IMR-90 (cell line): ENCODE measurements at regions not wholly inside any gene's neighbourhood (a gene's known extent, or its start where the extent isn't known, plus 50 kb on each side); places are given as distances from the start of the nearest gene placed in this dataset.

Source experiments
- ATAC-seq: fragments of 200-7000 bp; cut with Tn5 transposase; 2 replicates; pipeline ENCODE4 v1.9.1; 2020; ENCODE audit warnings: low read depth, mild to moderate bottlenecking, moderate library complexity
- BruUV-seq: library from RNA; stranded (reverse); fragments of 400-500 nt; replicated peaks from 2 replicates; lab custom pipeline; 2021; lab: Mats Ljungman, UMichigan
- CTCF ChIA-PET: fragments of 300-600 bp; formaldehyde crosslinking; extraction: SDS; loops from one replicate; lab custom pipeline; 2021; ENCODE audit warnings: antibody characterized with exemption; lab: Yijun Ruan, JAX
- POLR2A ChIA-PET: fragments of 300-600 bp; sonication (Branson Sonifier 250); formaldehyde crosslinking; loops from one replicate; lab custom pipeline; 2022; ENCODE audit warnings: antibody characterized with exemption; ENCODE audit not compliant: unreplicated experiment; lab: Charles Lee
- DNase-seq: peaks from one replicate; pipeline ENCODE4 v3.0.0; 2013
- H2AFZ ChIP-seq: replicated peaks from 2 replicates; pipeline ENCODE3; 2013; ENCODE audit warnings: low read length, mild to moderate bottlenecking; ENCODE audit not compliant: poor library complexity
- H2AK5ac ChIP-seq: 2 replicates; pipeline ENCODE4 v1.6.1; 2013; ENCODE audit warnings: low read depth, low read length, inconsistent platforms
- H2AK9ac ChIP-seq: replicated peaks from 2 replicates; pipeline ENCODE3; 2013; ENCODE audit warnings: mild to moderate bottlenecking, low read depth, low read length, moderate library complexity; ENCODE audit not compliant: poor library complexity
- H2BK120ac ChIP-seq: 2 replicates; pipeline ENCODE4 v1.6.1; 2013; ENCODE audit warnings: low read depth, low read length, inconsistent platforms
- H2BK15ac ChIP-seq: 3 replicates; pipeline ENCODE4 v1.6.1; 2013; ENCODE audit warnings: low read depth, low read length, inconsistent platforms
- H2BK20ac ChIP-seq: 2 replicates; pipeline ENCODE4 v1.6.1; 2013; ENCODE audit warnings: low read depth, mild to moderate bottlenecking, inconsistent platforms, low read length, moderate library complexity
- H2BK5ac ChIP-seq: 2 replicates; pipeline ENCODE4 v1.6.1; 2013; ENCODE audit warnings: mild to moderate bottlenecking, low read depth, low read length, inconsistent platforms; ENCODE audit not compliant: poor library complexity, severe bottlenecking
- H3K14ac ChIP-seq: replicated peaks from 2 replicates; pipeline ENCODE4 v1.6.1; 2013; ENCODE audit warnings: low read depth, low read length, inconsistent platforms
- H3K18ac ChIP-seq: 2 replicates; pipeline ENCODE4 v1.6.1; 2013; ENCODE audit warnings: low read depth, low read length, control low read depth
- H3K23ac ChIP-seq: 2 replicates; pipeline ENCODE4 v1.6.1; 2013; ENCODE audit warnings: low read depth, low read length, inconsistent platforms
- H3K27ac ChIP-seq: 2 replicates; pipeline ENCODE4 v1.5.1; 2013; ENCODE audit warnings: mild to moderate bottlenecking, control low read depth, low read length; ENCODE audit not compliant: insufficient read depth
- H3K27me3 ChIP-seq: 2 replicates; pipeline ENCODE4 v1.6.1; 2013; ENCODE audit warnings: low read length; ENCODE audit not compliant: control insufficient read depth, insufficient read depth
- H3K36me3 ChIP-seq: 2 replicates; pipeline ENCODE4 v1.6.1; 2013; ENCODE audit warnings: low read length, mixed read lengths; ENCODE audit not compliant: control insufficient read depth, insufficient read depth
- H3K4ac ChIP-seq: 2 replicates; pipeline ENCODE4 v1.6.1; 2013; ENCODE audit warnings: low read depth, low read length, inconsistent platforms
- H3K4me1 ChIP-seq: 2 replicates; pipeline ENCODE4 v1.6.1; 2013; ENCODE audit warnings: low read length, mixed read lengths; ENCODE audit not compliant: control insufficient read depth, insufficient read depth
- H3K4me2 ChIP-seq: 2 replicates; pipeline ENCODE4 v1.6.1; 2013; ENCODE audit warnings: low read depth, mild to moderate bottlenecking, control low read depth, low read length, moderate library complexity
- H3K4me3 ChIP-seq: 2 replicates; pipeline ENCODE4 v1.5.1; 2013; ENCODE audit warnings: low read depth, mild to moderate bottlenecking, control low read depth, low read length, moderate library complexity; ENCODE audit not compliant: insufficient read depth
- H3K56ac ChIP-seq: 2 replicates; pipeline ENCODE4 v1.6.1; 2013; ENCODE audit warnings: low read length, inconsistent platforms; ENCODE audit not compliant: insufficient read depth; ENCODE audit errors: extremely low read depth
- H3K79me1 ChIP-seq, 2 experiments: 2 replicates each; pipeline ENCODE4 v1.6.1; 2013; ENCODE audit warnings: low read length in 2 of 2, inconsistent platforms in 1 of 2, low read depth in 1 of 2
- H3K9ac ChIP-seq: 2 replicates; pipeline ENCODE4 v1.6.1; 2013; ENCODE audit warnings: low read depth, low read length, control low read depth
- H3K9me1 ChIP-seq: 2 replicates; pipeline ENCODE4 v1.6.1; 2013; ENCODE audit warnings: low read length, inconsistent platforms; ENCODE audit not compliant: insufficient read depth
- H3K9me3 ChIP-seq: 2 replicates; pipeline ENCODE4 v1.6.1; 2013; ENCODE audit warnings: low read length; ENCODE audit not compliant: control insufficient read depth, insufficient read depth
- H4K20me1 ChIP-seq: 2 replicates; pipeline ENCODE4 v1.6.1; 2013; ENCODE audit warnings: low read length, inconsistent platforms; ENCODE audit not compliant: insufficient read depth
- H4K5ac ChIP-seq: 2 replicates; pipeline ENCODE4 v1.6.1; 2013; ENCODE audit warnings: mild to moderate bottlenecking, low read depth, low read length, control low read depth
- H4K8ac ChIP-seq, 2 experiments: 2 replicates each; pipeline ENCODE4 v1.6.1; 2013; ENCODE audit warnings: low read depth in 2 of 2, low read length in 2 of 2, control low read depth in 1 of 2, inconsistent platforms in 1 of 2
- H4K91ac ChIP-seq: 2 replicates; pipeline ENCODE4 v1.6.1; 2013; ENCODE audit warnings: low read depth, low read length, inconsistent platforms; ENCODE audit not compliant: insufficient read depth
- BHLHE40 ChIP-seq: fragments of 150-350 bp; IDR thresholded peaks from 2 replicates; pipeline ENCODE4 v1.6.1; 2016; ENCODE audit warnings: mild to moderate bottlenecking, low read depth, low read length
- CEBPB ChIP-seq: IDR thresholded peaks from 2 replicates; pipeline ENCODE4 v1.6.1; 2012; ENCODE audit warnings: low read depth, low read length, improper control_type of control experiment
- CHD1 ChIP-seq: IDR thresholded peaks from 2 replicates; pipeline ENCODE4 v1.6.1; 2012; ENCODE audit warnings: low read depth, low read length, improper control_type of control experiment
- CTCF ChIP-seq: conservative IDR thresholded peaks from 2 replicates; pipeline ENCODE4 v1.5.1; 2012; ENCODE audit warnings: mild to moderate bottlenecking, low read depth, low read length, improper control_type of control experiment
- ELK1 ChIP-seq: fragments of 150-350 bp; IDR thresholded peaks from 2 replicates; pipeline ENCODE4 v1.6.1; 2016; ENCODE audit warnings: low read depth, mild to moderate bottlenecking, low read length, moderate library complexity, borderline replicate concordance
- FOS ChIP-seq: fragments of 150-350 bp; IDR thresholded peaks from 2 replicates; pipeline ENCODE4 v1.6.1; 2016; ENCODE audit warnings: low read depth, low read length
- MAFK ChIP-seq: IDR thresholded peaks from 2 replicates; pipeline ENCODE4 v1.6.1; 2012; ENCODE audit warnings: low read depth, low read length, improper control_type of control experiment
- MAZ ChIP-seq: IDR thresholded peaks from 2 replicates; pipeline ENCODE4 v1.6.1; 2012; ENCODE audit warnings: low read depth, mild to moderate bottlenecking, low read length, improper control_type of control experiment, moderate library complexity, borderline replicate concordance
- MXI1 ChIP-seq: IDR thresholded peaks from 2 replicates; pipeline ENCODE4 v1.6.1; 2012; ENCODE audit warnings: low read depth, mild to moderate bottlenecking, low read length, moderate library complexity, borderline replicate concordance
- NFE2L2 ChIP-seq: fragments of 150-350 bp; IDR thresholded peaks from 2 replicates; pipeline ENCODE4 v1.6.1; 2016; ENCODE audit warnings: low read depth, mild to moderate bottlenecking, low read length
- POLR2A ChIP-seq: IDR thresholded peaks from 2 replicates; pipeline ENCODE4 v1.6.1; 2012; ENCODE audit warnings: mild to moderate bottlenecking, low read depth, low read length
- RAD21 ChIP-seq: IDR thresholded peaks from 2 replicates; pipeline ENCODE4 v1.6.1; 2012; ENCODE audit warnings: low read length, improper control_type of control experiment
- RCOR1 ChIP-seq: IDR thresholded peaks from 2 replicates; pipeline ENCODE4 v1.6.1; 2012; ENCODE audit warnings: mild to moderate bottlenecking, low read length, improper control_type of control experiment; ENCODE audit not compliant: insufficient replicate concordance
- RFX5 ChIP-seq: IDR thresholded peaks from 2 replicates; pipeline ENCODE4 v1.8.0; 2012; ENCODE audit warnings: low read depth, mild to moderate bottlenecking, low read length, moderate library complexity
- SMC3 ChIP-seq: fragments of 150-350 bp; IDR thresholded peaks from 2 replicates; pipeline ENCODE4 v1.6.1; 2016; ENCODE audit warnings: low read depth, mild to moderate bottlenecking, antibody characterized with exemption, low read length, moderate library complexity
- USF2 ChIP-seq: fragments of 150-350 bp; IDR thresholded peaks from 2 replicates; pipeline ENCODE4 v1.6.1; 2017; ENCODE audit warnings: mild to moderate bottlenecking, antibody characterized with exemption, low read length, low read depth
- dilution Hi-C: fragments of 300-500 bp; cut with HindIII; formaldehyde crosslinking; loops from one replicate; pipeline ENCODE4 v1.14.3; 2018; ENCODE audit warnings: low sequenced_read_pairs; ENCODE audit not compliant: unreplicated experiment
- in situ Hi-C: fragments of 300-500 bp; cut with MboI; formaldehyde crosslinking; loops from 3 replicates; pipeline ENCODE4 v1.14.3; 2019; ENCODE audit warnings: low sequenced_read_pairs, inconsistent platforms, mixed read lengths
- intact Hi-C: fragments of 100-400 bp; cut with micrococcal nuclease; formaldehyde crosslinking; loops from 2 replicates; pipeline ENCODE4 v1.10.0; 2022

GRCh38 chr2:195092341-195092740 lies 564.7 kb upstream of the SLC39A10 start:
- Histone ChIP-seq H2BK5ac (no peak overlapping the region), H3K18ac (no peak overlapping the region), H3K56ac (no peak overlapping the region), H3K14ac (no peak overlapping the region), H2BK15ac (no peak overlapping the region), H3K4me2 (no peak overlapping the region), H2AK5ac (no peak overlapping the region), H2BK20ac (no peak overlapping the region), H4K5ac (no peak overlapping the region), H3K4me1 (no peaks in the 10 kb centered on the region), H3K27me3 (no peaks in the 10 kb centered on the region), H3K79me1 (no peaks in the 10 kb centered on the region), H3K36me3 (no peaks in the 10 kb centered on the region), H3K27ac (no peak overlapping the region), H2AK9ac (no peak overlapping the region), H4K8ac (no peak overlapping the region), H3K4me3 (no peak overlapping the region), H3K9ac (no peak overlapping the region), H3K9me1 (no peaks in the 10 kb centered on the region), H4K20me1 (no peaks in the 10 kb centered on the region), H4K91ac (no peak overlapping the region), H2AFZ (no peak overlapping the region), H2BK120ac (no peak overlapping the region), H3K23ac (no peak overlapping the region), H3K4ac (no peak overlapping the region), H3K9me3 (no peaks in the 10 kb centered on the region)
- in situ Hi-C loops (no loop called here), dilution Hi-C loops (no loop called here), intact Hi-C loops (no loop called here)
- BruUV-seq, result no TSS peak
- ATAC-seq (no peak), DNase-seq (no peak)
- POLR2A ChIA-PET, result no interaction called here
- CTCF ChIA-PET, result interaction anchor here (0.6 kb wide), 4 partner anchors 10 to 1204 kb away, joined by 3 to 7 read pairs (median 4); no protein-coding TSS in a partner anchor
- TF ChIP-seq CHD1, result no peak
- no peak for TF ChIP-seq BHLHE40
- no peak for TF ChIP-seq CEBPB
- no peak for TF ChIP-seq USF2
- TF ChIP-seq POLR2A, result no peak
- TF ChIP-seq MAZ, result no peak
- no peak for TF ChIP-seq NFE2L2
- TF ChIP-seq MAFK, result no peak
- no peak for TF ChIP-seq FOS
- TF ChIP-seq MXI1, result no peak
- TF ChIP-seq ELK1, result no peak
- no peak for TF ChIP-seq SMC3
- no peak for TF ChIP-seq RFX5
- no peak for TF ChIP-seq RAD21
- TF ChIP-seq CTCF, result no peak
- TF ChIP-seq RCOR1, result no peak
